ENCODE measurements at regions not wholly inside any gene's neighbourhood (a gene's known extent, or its start where the extent isn't known, plus 50 kb on each side); places are given as distances from the start of the nearest gene placed in this dataset.

DNA sequence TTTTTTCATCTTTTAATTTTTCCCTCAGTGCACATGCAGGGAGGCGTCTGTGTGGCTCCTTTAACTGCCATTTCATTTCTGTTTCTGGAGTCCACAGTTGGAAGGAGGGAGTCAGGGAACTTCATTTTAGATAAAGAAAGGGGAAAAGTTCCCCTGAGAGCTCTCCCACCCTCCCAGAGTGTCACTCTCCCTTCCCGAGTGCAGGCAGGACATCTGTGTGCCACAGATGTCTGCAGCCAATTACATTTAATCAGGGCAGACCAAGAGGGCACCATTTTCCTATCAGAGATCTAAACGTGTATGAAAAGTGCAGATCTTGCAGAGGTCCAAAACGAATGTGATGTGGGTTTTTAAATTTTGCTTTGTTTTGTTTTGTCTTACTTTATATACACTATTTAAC lies 96.6 kb downstream of the PXDC1 start:
- TF ChIP-seq EZH2 (IDR thresholded peaks at IDR 0.05; ENCODE audit: insufficient read depth, poor library complexity, severe bottlenecking) (no peak), EZH2phosphoT487 (IDR thresholded peaks at IDR 0.05; ENCODE audit: insufficient read depth, low read depth) (no peak)

Data from GM23248 (cell line).